Endothelial cell of umbilical vein (primary cell): ENCODE measurements at regions not wholly inside any gene's neighbourhood (a gene's known extent, or its start where the extent isn't known, plus 50 kb on each side); places are given as distances from the start of the nearest gene placed in this dataset.

Experiments
- BruUV-seq: library from RNA; stranded (reverse); fragments of 400-500 nt; replicated peaks from 2 replicates; lab custom pipeline; 2021; lab: Mats Ljungman, UMichigan
- CTCF ChIA-PET: fragments of 300-600, 350-600 bp; sonication (Branson Sonifier 250); formaldehyde crosslinking; loops from one replicate; lab custom pipeline; 2021; ENCODE audit warnings: antibody characterized with exemption, inconsistent platforms; lab: Charles Lee
- POLR2A ChIA-PET: fragments of 300-600, 350-600 bp; sonication (Branson Sonifier 250); formaldehyde crosslinking; loops from one replicate; lab custom pipeline; 2021; ENCODE audit warnings: antibody characterized with exemption, inconsistent platforms; lab: Charles Lee
- DNase-seq: peaks from one replicate; pipeline ENCODE4 v3.0.0-alpha.2; 2011; ENCODE audit warnings: low read depth, low spot score
- FAIRE-seq: peaks from 2 replicates; lab custom pipeline; 2011; peaks lifted over from hg19 to GRCh38; lab: Jason Lieb, UNC
- H2AFZ ChIP-seq: 2 replicates; pipeline ENCODE4 v1.6.0; 2012; ENCODE audit warnings: low read depth, low read length, control low read depth, inconsistent platforms
- H3K27ac ChIP-seq: 2 replicates; pipeline ENCODE4 v1.5.1; 2011; ENCODE audit warnings: low read depth, mild to moderate bottlenecking, control low read depth, low read length, moderate library complexity; ENCODE audit not compliant: insufficient read depth
- H3K27me3 ChIP-seq, 2 experiments: 2 replicates each; pipeline versions ENCODE4 v1.6.0 to v1.6.1; 2011; ENCODE audit warnings: low read length in 2 of 2, mixed read lengths in 1 of 2; ENCODE audit not compliant: control insufficient read depth in 2 of 2, insufficient read depth in 2 of 2
- H3K36me3 ChIP-seq, 2 experiments: 2 replicates in 1 of 2; 3 replicates in 1 of 2; pipeline ENCODE4 v1.5.1; 2011; ENCODE audit warnings: low read length in 2 of 2, mild to moderate bottlenecking in 1 of 2, moderate library complexity in 1 of 2; ENCODE audit not compliant: control insufficient read depth in 2 of 2, insufficient read depth in 2 of 2; ENCODE audit errors: extremely low read depth in 1 of 2
- H3K4me1 ChIP-seq: 3 replicates; pipeline ENCODE4 v1.5.1; 2011; ENCODE audit warnings: mild to moderate bottlenecking, low read length; ENCODE audit not compliant: control insufficient read depth, insufficient read depth; ENCODE audit errors: extremely low read depth
- H3K4me2 ChIP-seq: 2 replicates; pipeline ENCODE4 v1.6.1; 2011; ENCODE audit warnings: low read length, control low read depth, mixed read lengths; ENCODE audit not compliant: insufficient read depth
- H3K4me3 ChIP-seq, 3 experiments: fragments of 200-600 bp in 1 of 3; sonication (generic), shearing (Covaris generic) in 1 of 3; replicated peaks in 1 of 3; 2 replicates each; pipeline ENCODE4 v1.5.1; 2011 to 2016; ENCODE audit warnings: control low read depth in 3 of 3, low read length in 3 of 3, mild to moderate bottlenecking in 2 of 3, inconsistent platforms in 1 of 3, low read depth in 1 of 3, moderate library complexity in 1 of 3; ENCODE audit not compliant: insufficient read depth in 1 of 3
- H3K79me2 ChIP-seq: 2 replicates; pipeline ENCODE4 v1.6.0; 2012; ENCODE audit warnings: low read length, inconsistent platforms; ENCODE audit not compliant: control insufficient read depth, insufficient read depth
- H3K9ac ChIP-seq: replicated peaks from 2 replicates; pipeline ENCODE3; 2011; ENCODE audit warnings: low read length, control low read depth; ENCODE audit not compliant: insufficient read depth; ENCODE audit errors: extremely low read depth
- H3K9me1 ChIP-seq: replicated peaks from 3 replicates; pipeline ENCODE4 v1.6.0; 2011; ENCODE audit warnings: mild to moderate bottlenecking, low read length; ENCODE audit not compliant: control insufficient read depth, insufficient read depth; ENCODE audit errors: extremely low read depth
- H3K9me3 ChIP-seq: replicated peaks from 2 replicates; pipeline ENCODE4 v1.5.1; 2012; ENCODE audit warnings: low read length, inconsistent platforms; ENCODE audit not compliant: control insufficient read depth, insufficient read depth
- H4K20me1 ChIP-seq: replicated peaks from 2 replicates; pipeline ENCODE3; 2011; ENCODE audit warnings: mild to moderate bottlenecking, low read length; ENCODE audit not compliant: control insufficient read depth, insufficient read depth; ENCODE audit errors: extremely low read depth
- CTCF ChIP-seq, 2 donors: IDR thresholded peaks; 1 replicate in 1 of 2; 2 replicates in 1 of 2; pipeline ENCODE4 v1.5.1; 2011; ENCODE audit warnings: low read length in 2 of 2, mild to moderate bottlenecking in 2 of 2, moderate library complexity in 2 of 2, control low read depth in 1 of 2, inconsistent platforms in 1 of 2, low read depth in 1 of 2; ENCODE audit not compliant: insufficient read depth in 1 of 2; ENCODE audit errors: extremely low read depth in 1 of 2
- EZH2 ChIP-seq: IDR thresholded peaks from 2 replicates; pipeline ENCODE4 v1.6.1; 2012; ENCODE audit warnings: borderline replicate concordance, low read depth, mild to moderate bottlenecking, moderate library complexity, low read length, inconsistent platforms; ENCODE audit not compliant: severe bottlenecking
- FOS ChIP-seq: IDR thresholded peaks from 2 replicates; pipeline ENCODE4 v1.6.1; 2011; ENCODE audit warnings: mild to moderate bottlenecking, low read length, moderate library complexity, borderline replicate concordance; ENCODE audit not compliant: insufficient read depth
- GATA2 ChIP-seq: IDR thresholded peaks from 2 replicates; pipeline ENCODE4 v1.7.0; 2011; ENCODE audit warnings: low read depth, mild to moderate bottlenecking, moderate library complexity, mixed read lengths, low read length; ENCODE audit not compliant: insufficient read length, insufficient read depth
- JUN ChIP-seq: IDR thresholded peaks from 2 replicates; pipeline ENCODE4 v1.6.1; 2011; ENCODE audit warnings: borderline replicate concordance, low read depth; ENCODE audit not compliant: insufficient read length, insufficient read depth
- MAX ChIP-seq: IDR thresholded peaks from 2 replicates; pipeline ENCODE4 v1.6.1; 2011; ENCODE audit not compliant: insufficient read depth, insufficient read length
- MYC ChIP-seq: IDR thresholded peaks from one replicate; pipeline ENCODE4 v1.6.1; 2011; ENCODE audit warnings: mild to moderate bottlenecking, low read depth, low read length
- POLR2A ChIP-seq: IDR thresholded peaks from 2 replicates; pipeline ENCODE4 v1.6.1; 2012; ENCODE audit warnings: low read depth, mild to moderate bottlenecking, control low read depth, low read length
- POLR2AphosphoS5 ChIP-seq: IDR thresholded peaks from 2 replicates; pipeline ENCODE4 v1.6.1; 2012; ENCODE audit warnings: low read depth, mild to moderate bottlenecking, control low read depth, low read length, moderate library complexity; ENCODE audit not compliant: insufficient read depth
- dilution Hi-C: fragments of 300-500 bp; cut with MboI; formaldehyde crosslinking; loops from one replicate; pipeline ENCODE4 v1.15.0; 2019; ENCODE audit warnings: low sequenced_read_pairs; ENCODE audit not compliant: extremely low pct_ligation_motif_present
- intact Hi-C: fragments of 100-400 bp; cut with micrococcal nuclease; formaldehyde crosslinking; loops from one replicate; pipeline ENCODE4 v1.10.0; 2022

DNA sequence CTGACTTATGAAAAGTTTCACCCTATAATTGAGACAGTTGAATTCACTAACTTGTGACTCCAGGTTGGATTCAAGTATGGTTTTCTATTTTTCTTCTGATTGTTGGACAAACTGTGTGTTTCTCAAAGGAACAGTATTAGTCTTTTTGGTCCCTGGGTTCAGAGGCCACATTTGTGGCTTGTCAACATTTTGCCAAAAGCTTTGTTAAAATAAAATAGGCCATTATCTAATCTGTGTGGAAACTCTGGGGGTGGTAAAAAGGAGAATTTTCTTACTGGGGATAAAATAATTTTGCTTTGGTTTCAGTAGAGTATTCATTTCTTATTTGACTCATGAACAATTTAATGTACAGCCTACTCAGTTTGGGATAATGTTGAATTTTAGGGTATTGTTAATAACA, 166.3 kb downstream of the TMEM167A start:
- H3K4me3 ChIP-seq = no peak overlapping the region
- no peak for TF ChIP-seq FOS
- no peak for TF ChIP-seq JUN
- TF ChIP-seq GATA2 = no peak
- TF ChIP-seq EZH2 = no peak
- TF ChIP-seq CTCF (IDR thresholded peaks at IDR 0.05; ENCODE audit: extremely low read depth in 1 of 2, insufficient read depth in 1 of 2, low read depth in 1 of 2, low read length in 2 of 2) = no peak
- no peak for TF ChIP-seq MYC
- no peak for TF ChIP-seq POLR2A
- TF ChIP-seq POLR2AphosphoS5 = no peak
- no peak for TF ChIP-seq MAX
- POLR2A ChIA-PET = no interaction called here
- no peaks in the 10 kb centered on the region for H4K20me1 ChIP-seq
- CTCF ChIA-PET = no interaction called here
- H3K27me3 ChIP-seq = peaks cover 0 to 1% of the 10 kb centered on the region in 2 experiments
- no peaks in the 10 kb centered on the region for H3K9me3 ChIP-seq
- intact Hi-C loops = no loop called here
- H3K27ac ChIP-seq = no peak overlapping the region
- H3K9me1 ChIP-seq = no peaks in the 10 kb centered on the region
- H2AFZ ChIP-seq = no peak overlapping the region
- dilution Hi-C loops = no loop called here
- BruUV-seq = no TSS peak
- no peaks in the 10 kb centered on the region for H3K79me2 ChIP-seq
- H3K4me1 ChIP-seq = no peaks in the 10 kb centered on the region
- FAIRE-seq (no peak), DNase-seq (no peak)
- no peak overlapping the region for H3K9ac ChIP-seq
- H3K4me2 ChIP-seq = no peak overlapping the region
- no peaks in the 10 kb centered on the region for H3K36me3 ChIP-seq
